Left lung (tissue), 4 donors: ENCODE measurements at regions not wholly inside any gene's neighbourhood (a gene's known extent, or its start where the extent isn't known, plus 50 kb on each side); places are given as distances from the start of the nearest gene placed in this dataset.
A peak's percentile ranks its signal among the peaks of the same experiment; 100 is the strongest.

Experiments
- ATAC-seq: fragments of 200-7000 bp; cut with Tn5 transposase; one replicate; pipeline ENCODE4 v1.9.1; 2020; ENCODE audit warnings: moderate library complexity
- DNase-seq, 4 donors: peaks; one replicate each; pipeline ENCODE4 v3.0.0-alpha.2; 2013 to 2020
- H3K27ac ChIP-seq, 2 donors: fragments of 200-600 bp; sonication (generic) in 1 of 2; one replicate each; pipeline versions ENCODE4 v1.5.0 to v1.8.0; 2020 to 2021
- H3K27me3 ChIP-seq, 2 donors: fragments of 200-600 bp; sonication (generic) in 1 of 2; one replicate each; pipeline versions ENCODE4 v1.5.0 to v1.8.0; 2020 to 2021
- H3K36me3 ChIP-seq, 2 donors: fragments of 200-600 bp; sonication (generic) in 1 of 2; one replicate each; pipeline versions ENCODE4 v1.5.0 to v1.8.0; 2020 to 2021
- H3K4me1 ChIP-seq, 2 donors: fragments of 200-600 bp; one replicate each; pipeline ENCODE4 v1.8.0; 2021
- H3K4me3 ChIP-seq, 2 donors: fragments of 200-600 bp; sonication (generic) in 1 of 2; one replicate each; pipeline versions ENCODE4 v1.5.0 to v1.8.0; 2020 to 2021; ENCODE audit warnings: mild to moderate bottlenecking in 1 of 2
- H3K9me3 ChIP-seq, 2 donors: fragments of 200-600 bp; sonication (generic) in 1 of 2; one replicate each; pipeline versions ENCODE4 v1.5.0 to v1.8.0; 2020 to 2021
- CTCF ChIP-seq, 2 donors: fragments of 200-600 bp; sonication (generic) in 1 of 2; IDR thresholded peaks; one replicate each; pipeline versions ENCODE4 v1.5.0 to v1.8.0; 2021; ENCODE audit warnings: antibody characterized with exemption in 2 of 2
- intact Hi-C, 2 donors: fragments of 100-400 bp; cut with DNase I; formaldehyde crosslinking; loops; one replicate each; pipeline versions ENCODE4 v1.11.2 to v1.14.2; 2022
- donor health status: DM: no; HTN: yes; CAD: no.
- donor health status: DM: no; HTN: no; CAD: no.

- Histone ChIP-seq H3K4me3 (no peak overlapping the region), H3K36me3 (no peaks in the 10 kb centered on the region), H3K27me3 (no peaks in the 10 kb centered on the region), H3K27ac (no peak overlapping the region), H3K4me1 (no peaks in the 10 kb centered on the region), H3K9me3 (no peaks in the 10 kb centered on the region)
- DNase-seq (no peak), ATAC-seq (no peak)
- TF ChIP-seq CTCF (IDR thresholded peaks at IDR 0.05): no peak
- intact Hi-C loops: no loop called here
Measured at GRCh38 chr4:111542056-111542455, 603.2 kb upstream of the FAM241A start.

- DNase-seq (peak in 1 of 4 donors; percentile 15), ATAC-seq (no peak)
- Histone ChIP-seq H3K27ac (no peak overlapping the region), H3K9me3 (no peaks in the 10 kb centered on the region), H3K36me3 (no peaks in the 10 kb centered on the region), H3K4me3 (no peak overlapping the region), H3K4me1 (no peaks in the 10 kb centered on the region), H3K27me3 (no peaks in the 10 kb centered on the region)
- intact Hi-C loops: no loop called here
- TF ChIP-seq CTCF (IDR thresholded peaks at IDR 0.05): no peak
Measured at GRCh38 chr4:111546881-111547280, 598.4 kb upstream of the FAM241A start.

GRCh38 chr4:111556141-111556781 lies 589.0 kb upstream of the FAM241A start:
- intact Hi-C loops: no loop called here
- no peak overlapping the region for H3K4me3 ChIP-seq
- TF ChIP-seq CTCF (IDR thresholded peaks at IDR 0.05): no peak
- peaks cover 0 to 2% of the 10 kb centered on the region in 2 donors for H3K9me3 ChIP-seq
- no peak for ATAC-seq
- no peaks in the 10 kb centered on the region for H3K36me3 ChIP-seq
- no peak overlapping the region for H3K27ac ChIP-seq
- H3K27me3 ChIP-seq: no peaks in the 10 kb centered on the region
- H3K4me1 ChIP-seq: no peaks in the 10 kb centered on the region
- no peak for DNase-seq

- no peak for DNase-seq
- TF ChIP-seq CTCF (IDR thresholded peaks at IDR 0.05): no peak
- no peak overlapping the region for H3K4me3 ChIP-seq
- intact Hi-C loops: no loop called here
- ATAC-seq: no peak
- no peaks in the 10 kb centered on the region for H3K27me3 ChIP-seq
- H3K36me3 ChIP-seq: no peaks in the 10 kb centered on the region
- no peaks in the 10 kb centered on the region for H3K4me1 ChIP-seq
- peaks cover 0 to 2% of the 10 kb centered on the region in 2 donors for H3K9me3 ChIP-seq
- H3K27ac ChIP-seq: no peak overlapping the region
Measured at GRCh38 chr4:111556851-111557250, 588.4 kb upstream of the FAM241A start.

GRCh38 chr4:111562826-111563225 lies 582.4 kb upstream of the FAM241A start:
- no peak overlapping the region for H3K27ac ChIP-seq
- no peaks in the 10 kb centered on the region for H3K27me3 ChIP-seq
- no peak for TF ChIP-seq CTCF (IDR thresholded peaks at IDR 0.05)
- H3K36me3 ChIP-seq: no peaks in the 10 kb centered on the region
- H3K9me3 ChIP-seq: peaks cover 0 to 11% of the 10 kb centered on the region in 2 donors
- H3K4me1 ChIP-seq: no peaks in the 10 kb centered on the region
- no peak for ATAC-seq
- DNase-seq: no peak
- no peak overlapping the region for H3K4me3 ChIP-seq
- intact Hi-C loops: no loop called here
